ENCODE measurements at regions not wholly inside any gene's neighbourhood (a gene's known extent, or its start where the extent isn't known, plus 50 kb on each side); places are given as distances from the start of the nearest gene placed in this dataset.

- H3K4me3 ChIP-seq (ENCODE audit: low read length), result no peak overlapping the region
- H3K36me3 Mint-ChIP-seq, result no peaks in the 10 kb centered on the region
- no peaks in the 10 kb centered on the region for H3K9me3 ChIP-seq (ENCODE audit: control insufficient read depth in 2 of 3, low read length in 3 of 3)
- CTCF ChIA-PET, result no interaction called here
- ATAC-seq (no peak), DNase-seq (no peak)
- H3K27ac ChIP-seq (ENCODE audit: low read depth, low read length), result no peak overlapping the region
- intact Hi-C loops (cut with micrococcal nuclease), result no loop called here
- H3K27me3 ChIP-seq (ENCODE audit: control insufficient read depth in 2 of 2, insufficient read depth in 2 of 2, low read length in 2 of 2), result no peaks in the 10 kb centered on the region
- peaks cover 0 to 5% (median 0%) of the 10 kb centered on the region in 11 donors for H3K9me3 Mint-ChIP-seq
- no peak overlapping the region for H3K27ac Mint-ChIP-seq
- POLR2A ChIA-PET, result no interaction called here
- no peaks in the 10 kb centered on the region for H3K36me3 ChIP-seq (ENCODE audit: control insufficient read depth in 2 of 3, insufficient read depth in 3 of 3, low read length in 3 of 3)
- H3K4me1 ChIP-seq (ENCODE audit: control insufficient read depth in 2 of 2, insufficient read depth in 2 of 2, low read length in 2 of 2), result no peaks in the 10 kb centered on the region
- H3K4me1 Mint-ChIP-seq, result no peaks in the 10 kb centered on the region
- H3K27me3 Mint-ChIP-seq, result peaks cover 0 to 34% (median 10%) of the 10 kb centered on the region in 5 donors
- no peak overlapping the region for H3K4me3 Mint-ChIP-seq
These were observed 135.6 kb downstream of the BOD1 start for GRCh38 chr5:173480896-173481295.

GRCh38 chr5:173479711-173480110 lies 136.7 kb downstream of the BOD1 start:
- CTCF ChIA-PET, result no interaction called here
- peaks cover 0 to 29% (median 10%) of the 10 kb centered on the region in 5 donors for H3K27me3 Mint-ChIP-seq
- no peak for DNase-seq

GRCh38 chr5:173477345-173478040 lies 139.0 kb downstream of the BOD1 start:
- H3K36me3 Mint-ChIP-seq, result no peaks in the 10 kb centered on the region
- no peaks in the 10 kb centered on the region for H3K4me1 ChIP-seq (ENCODE audit: control insufficient read depth in 2 of 2, insufficient read depth in 2 of 2, low read length in 2 of 2)
- no peak overlapping the region for H3K27ac Mint-ChIP-seq
- no peak overlapping the region for H3K4me3 Mint-ChIP-seq
- POLR2A ChIA-PET, result no interaction called here
- no peak for DNase-seq
- H3K4me3 ChIP-seq (ENCODE audit: low read length), result no peak overlapping the region
- H3K9me3 Mint-ChIP-seq, result peaks cover 0 to 7% (median 0%) of the 10 kb centered on the region in 11 donors
- no peaks in the 10 kb centered on the region for H3K4me1 Mint-ChIP-seq
- no peaks in the 10 kb centered on the region for H3K9me3 ChIP-seq (ENCODE audit: control insufficient read depth in 2 of 3, low read length in 3 of 3)
- no peak for ATAC-seq
- no peaks in the 10 kb centered on the region for H3K36me3 ChIP-seq (ENCODE audit: control insufficient read depth in 2 of 3, insufficient read depth in 3 of 3, low read length in 3 of 3)
- H3K27me3 ChIP-seq (ENCODE audit: control insufficient read depth in 2 of 2, insufficient read depth in 2 of 2, low read length in 2 of 2), result no peaks in the 10 kb centered on the region
- intact Hi-C loops (cut with micrococcal nuclease), result no loop called here
- CTCF ChIA-PET, result no interaction called here
- peaks cover 0 to 21% (median 5%) of the 10 kb centered on the region in 5 donors for H3K27me3 Mint-ChIP-seq
- H3K27ac ChIP-seq (ENCODE audit: low read depth, low read length), result no peak overlapping the region

More at GRCh38 chr5:173479711-173480110, 136.7 kb downstream of the BOD1 start:
- Histone ChIP-seq H3K27ac (ENCODE audit: low read depth, low read length) (no peak overlapping the region), H3K4me1 (ENCODE audit: control insufficient read depth in 2 of 2, insufficient read depth in 2 of 2, low read length in 2 of 2) (no peaks in the 10 kb centered on the region), H3K4me3 (ENCODE audit: low read length) (no peak overlapping the region), H3K36me3 (ENCODE audit: control insufficient read depth in 2 of 3, insufficient read depth in 3 of 3, low read length in 3 of 3) (no peaks in the 10 kb centered on the region), H3K9me3 (ENCODE audit: control insufficient read depth in 2 of 3, low read length in 3 of 3) (no peaks in the 10 kb centered on the region), H3K27me3 (ENCODE audit: control insufficient read depth in 2 of 2, insufficient read depth in 2 of 2, low read length in 2 of 2) (no peaks in the 10 kb centered on the region)
- no peak overlapping the region for H3K27ac Mint-ChIP-seq
- H3K36me3 Mint-ChIP-seq, result no peaks in the 10 kb centered on the region
- no peak for ATAC-seq
- POLR2A ChIA-PET, result no interaction called here
- intact Hi-C loops (cut with micrococcal nuclease), result no loop called here
- no peak overlapping the region for H3K4me3 Mint-ChIP-seq
- no peaks in the 10 kb centered on the region for H3K4me1 Mint-ChIP-seq
- H3K9me3 Mint-ChIP-seq, result peaks cover 0 to 7% (median 0%) of the 10 kb centered on the region in 11 donors

DNA sequence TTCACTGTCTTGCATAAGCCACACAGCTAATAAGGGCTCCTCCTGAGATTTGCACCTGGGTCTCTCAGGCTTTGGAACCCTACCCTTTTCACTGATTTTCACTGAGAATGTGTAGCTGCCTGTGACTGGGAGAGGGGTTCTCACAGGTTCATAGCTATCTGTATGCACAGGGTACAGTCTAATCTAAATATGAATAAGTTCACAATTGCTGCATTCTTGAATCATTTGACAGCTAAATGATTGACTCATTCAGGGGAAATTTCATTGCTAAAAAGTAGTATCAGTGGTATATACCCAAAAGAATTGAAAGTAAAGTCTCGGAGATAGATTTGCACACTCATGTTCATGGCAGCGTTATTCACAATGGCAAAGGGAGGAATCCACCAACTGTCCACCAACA lies 140.7 kb downstream of the BOD1 start:
- Histone ChIP-seq H3K36me3 (ENCODE audit: control insufficient read depth in 2 of 3, insufficient read depth in 3 of 3, low read length in 3 of 3) (no peaks in the 10 kb centered on the region), H3K9me3 (ENCODE audit: control insufficient read depth in 2 of 3, low read length in 3 of 3) (no peaks in the 10 kb centered on the region), H3K27me3 (ENCODE audit: control insufficient read depth in 2 of 2, insufficient read depth in 2 of 2, low read length in 2 of 2) (no peaks in the 10 kb centered on the region), H3K4me3 (ENCODE audit: low read length) (no peak overlapping the region), H3K4me1 (ENCODE audit: control insufficient read depth in 2 of 2, insufficient read depth in 2 of 2, low read length in 2 of 2) (no peaks in the 10 kb centered on the region), H3K27ac (ENCODE audit: low read depth, low read length) (no peak overlapping the region)
- Mint-ChIP-seq H3K4me1 (no peaks in the 10 kb centered on the region), H3K9me3 (peaks cover 0 to 7% (median 0%) of the 10 kb centered on the region in 11 donors), H3K36me3 (no peaks in the 10 kb centered on the region), H3K27ac (no peak overlapping the region), H3K4me3 (no peak overlapping the region), H3K27me3 (peaks cover 0 to 15% (median 5%) of the 10 kb centered on the region in 5 donors)
- ATAC-seq (no peak), DNase-seq (no peak)
- intact Hi-C loops (cut with micrococcal nuclease), result no loop called here
- ChIA-PET POLR2A (interaction anchor here (0.7 kb wide), 1 partner anchor 1834 kb away, joined by 5 read pairs; no protein-coding TSS in a partner anchor), CTCF (no interaction called here)

GRCh38 chr5:173474881-173475287 lies 141.6 kb downstream of the BOD1 start:
- Histone ChIP-seq H3K9me3 (ENCODE audit: control insufficient read depth in 2 of 3, low read length in 3 of 3) (no peaks in the 10 kb centered on the region), H3K4me3 (ENCODE audit: low read length) (no peak overlapping the region), H3K36me3 (ENCODE audit: control insufficient read depth in 2 of 3, insufficient read depth in 3 of 3, low read length in 3 of 3) (no peaks in the 10 kb centered on the region), H3K4me1 (ENCODE audit: control insufficient read depth in 2 of 2, insufficient read depth in 2 of 2, low read length in 2 of 2) (no peaks in the 10 kb centered on the region), H3K27ac (ENCODE audit: low read depth, low read length) (no peak overlapping the region), H3K27me3 (ENCODE audit: control insufficient read depth in 2 of 2, insufficient read depth in 2 of 2, low read length in 2 of 2) (no peaks in the 10 kb centered on the region)
- H3K4me1 Mint-ChIP-seq, result no peaks in the 10 kb centered on the region
- intact Hi-C loops (cut with micrococcal nuclease), result no loop called here
- H3K9me3 Mint-ChIP-seq, result peaks cover 0 to 7% (median 0%) of the 10 kb centered on the region in 11 donors
- CTCF ChIA-PET, result no interaction called here
- no peak overlapping the region for H3K4me3 Mint-ChIP-seq
- POLR2A ChIA-PET, result interaction anchor here (0.7 kb wide), 1 partner anchor 1833 kb away, joined by 5 read pairs; no protein-coding TSS in a partner anchor
- no peak overlapping the region for H3K27ac Mint-ChIP-seq
- H3K36me3 Mint-ChIP-seq, result no peaks in the 10 kb centered on the region
- H3K27me3 Mint-ChIP-seq, result peaks cover 0 to 17% (median 8%) of the 10 kb centered on the region in 5 donors
- DNase-seq, result no peak
- no peak for ATAC-seq

DNA sequence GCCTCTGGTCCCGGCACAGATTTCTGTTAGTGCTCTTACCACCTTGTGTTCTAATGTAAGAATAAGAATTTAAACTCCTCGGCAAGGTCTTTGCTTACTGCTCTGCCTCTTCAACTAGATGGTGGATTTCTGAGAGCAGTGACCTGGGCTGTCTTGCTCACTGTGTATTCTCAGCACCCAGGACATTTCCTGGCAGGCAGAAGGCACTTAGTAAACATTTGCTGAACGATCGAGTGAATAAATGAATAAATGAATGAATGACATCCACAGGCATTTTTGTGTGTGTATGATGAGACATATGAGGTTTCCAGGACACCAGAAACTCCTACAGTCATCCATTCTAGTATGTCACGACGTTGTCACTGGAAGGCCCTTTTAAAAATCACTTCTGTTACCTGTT lies 143.2 kb downstream of the BOD1 start:
- DNase-seq, result no peak
- no peak overlapping the region for H3K27ac ChIP-seq (ENCODE audit: low read depth, low read length)
- H3K4me1 ChIP-seq (ENCODE audit: control insufficient read depth in 2 of 2, insufficient read depth in 2 of 2, low read length in 2 of 2), result no peaks in the 10 kb centered on the region
- H3K9me3 ChIP-seq (ENCODE audit: control insufficient read depth in 2 of 3, low read length in 3 of 3), result no peaks in the 10 kb centered on the region
- intact Hi-C loops (cut with micrococcal nuclease), result no loop called here
- H3K9me3 Mint-ChIP-seq, result peaks cover 0 to 7% (median 0%) of the 10 kb centered on the region in 11 donors
- H3K27me3 Mint-ChIP-seq, result peaks cover 0 to 13% (median 9%) of the 10 kb centered on the region in 5 donors
- no peaks in the 10 kb centered on the region for H3K36me3 Mint-ChIP-seq
- H3K4me1 Mint-ChIP-seq, result no peaks in the 10 kb centered on the region
- H3K27ac Mint-ChIP-seq, result no peak overlapping the region
- H3K4me3 Mint-ChIP-seq, result no peak overlapping the region
- ChIA-PET CTCF (no interaction called here), POLR2A (no interaction called here)
- no peaks in the 10 kb centered on the region for H3K36me3 ChIP-seq (ENCODE audit: control insufficient read depth in 2 of 3, insufficient read depth in 3 of 3, low read length in 3 of 3)
- H3K27me3 ChIP-seq (ENCODE audit: control insufficient read depth in 2 of 2, insufficient read depth in 2 of 2, low read length in 2 of 2), result no peaks in the 10 kb centered on the region
- ATAC-seq, result no peak
- H3K4me3 ChIP-seq (ENCODE audit: low read length), result no peak overlapping the region

- ATAC-seq (no peak), DNase-seq (no peak)
- Histone ChIP-seq H3K4me3 (ENCODE audit: low read length) (no peak overlapping the region), H3K4me1 (ENCODE audit: control insufficient read depth in 2 of 2, insufficient read depth in 2 of 2, low read length in 2 of 2) (no peaks in the 10 kb centered on the region), H3K9me3 (ENCODE audit: control insufficient read depth in 2 of 3, low read length in 3 of 3) (no peaks in the 10 kb centered on the region), H3K27ac (ENCODE audit: low read depth, low read length) (no peak overlapping the region), H3K27me3 (ENCODE audit: control insufficient read depth in 2 of 2, insufficient read depth in 2 of 2, low read length in 2 of 2) (no peaks in the 10 kb centered on the region), H3K36me3 (ENCODE audit: control insufficient read depth in 2 of 3, insufficient read depth in 3 of 3, low read length in 3 of 3) (no peaks in the 10 kb centered on the region)
- Mint-ChIP-seq H3K4me1 (no peaks in the 10 kb centered on the region), H3K9me3 (peaks cover 0 to 7% (median 0%) of the 10 kb centered on the region in 11 donors), H3K4me3 (no peak overlapping the region), H3K27me3 (peaks cover 0 to 11% (median 9%) of the 10 kb centered on the region in 5 donors), H3K36me3 (no peaks in the 10 kb centered on the region), H3K27ac (no peak overlapping the region)
- ChIA-PET CTCF (interaction anchor here (0.7 kb wide), 1 partner anchor 1172 kb away, joined by 3 read pairs; no protein-coding TSS in a partner anchor), POLR2A (no interaction called here)
- intact Hi-C loops (cut with micrococcal nuclease), result no loop called here
These were observed 143.6 kb downstream of the BOD1 start for GRCh38 chr5:173472784-173473278.
